ENCODE measurements at regions not wholly inside any gene's neighbourhood (a gene's known extent, or its start where the extent isn't known, plus 50 kb on each side); places are given as distances from the start of the nearest gene placed in this dataset.
A peak's percentile ranks its signal among the peaks of the same experiment; 100 is the strongest.

DNA sequence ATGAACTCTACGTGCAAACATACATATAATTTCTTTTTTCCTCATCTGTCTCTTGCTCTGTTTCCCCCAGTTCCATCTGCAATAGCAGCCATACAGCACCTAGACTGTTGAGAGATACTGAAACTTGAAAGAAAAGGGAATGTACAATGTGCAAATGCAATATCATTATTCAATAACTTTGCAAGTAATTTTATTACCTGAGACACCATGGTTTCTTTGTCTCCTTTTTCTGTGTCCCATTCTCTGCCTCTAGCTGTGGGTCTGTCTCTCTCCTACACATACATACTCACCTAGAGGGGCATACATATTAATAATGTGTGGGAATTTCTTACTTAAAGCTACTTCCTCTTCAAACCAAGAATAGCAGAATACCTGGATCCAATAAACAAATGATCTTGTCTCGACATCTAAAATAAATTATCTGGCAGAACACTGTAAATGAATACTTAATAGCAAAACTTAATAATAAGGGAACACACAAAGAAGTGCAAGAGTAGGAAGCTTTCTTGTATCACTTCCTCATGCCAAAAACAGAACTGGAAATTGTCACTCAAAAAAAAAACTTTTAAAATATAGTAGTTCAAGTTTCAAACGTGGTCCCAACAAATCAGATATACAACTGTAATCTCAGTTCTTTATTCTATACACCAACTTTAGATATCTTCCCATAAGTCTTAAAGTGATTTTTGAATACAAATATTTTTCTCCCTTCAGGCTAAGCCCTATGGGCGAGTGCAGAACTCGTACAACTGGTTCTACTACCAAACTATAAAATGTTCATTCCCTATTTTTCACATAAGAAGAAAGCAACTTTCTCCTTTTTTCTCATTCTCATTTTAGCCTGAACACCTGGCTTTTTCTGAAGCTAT is 194.6 kb downstream of the NRIP1 start:
- no peak overlapping the region for H3K4me3 ChIP-seq (ENCODE audit: low read depth in 1 of 2, low read length in 2 of 2)
- H3K36me3 ChIP-seq (ENCODE audit: control insufficient read depth in 1 of 2, insufficient read depth in 2 of 2, low read length in 2 of 2): no peaks in the 10 kb centered on the region
- no peaks in the 10 kb centered on the region for H3K9me3 ChIP-seq (ENCODE audit: control insufficient read depth in 1 of 2, low read length in 2 of 2)
- H3K4me1 ChIP-seq (ENCODE audit: control insufficient read depth in 1 of 2, insufficient read depth in 2 of 2, low read length in 2 of 2): peaks cover 0 to 10% of the 10 kb centered on the region in 2 donors
- H3K27me3 ChIP-seq (ENCODE audit: low read depth, low read length): no peaks in the 10 kb centered on the region
- no peak overlapping the region for H3K27ac ChIP-seq (ENCODE audit: low read length)

DNA sequence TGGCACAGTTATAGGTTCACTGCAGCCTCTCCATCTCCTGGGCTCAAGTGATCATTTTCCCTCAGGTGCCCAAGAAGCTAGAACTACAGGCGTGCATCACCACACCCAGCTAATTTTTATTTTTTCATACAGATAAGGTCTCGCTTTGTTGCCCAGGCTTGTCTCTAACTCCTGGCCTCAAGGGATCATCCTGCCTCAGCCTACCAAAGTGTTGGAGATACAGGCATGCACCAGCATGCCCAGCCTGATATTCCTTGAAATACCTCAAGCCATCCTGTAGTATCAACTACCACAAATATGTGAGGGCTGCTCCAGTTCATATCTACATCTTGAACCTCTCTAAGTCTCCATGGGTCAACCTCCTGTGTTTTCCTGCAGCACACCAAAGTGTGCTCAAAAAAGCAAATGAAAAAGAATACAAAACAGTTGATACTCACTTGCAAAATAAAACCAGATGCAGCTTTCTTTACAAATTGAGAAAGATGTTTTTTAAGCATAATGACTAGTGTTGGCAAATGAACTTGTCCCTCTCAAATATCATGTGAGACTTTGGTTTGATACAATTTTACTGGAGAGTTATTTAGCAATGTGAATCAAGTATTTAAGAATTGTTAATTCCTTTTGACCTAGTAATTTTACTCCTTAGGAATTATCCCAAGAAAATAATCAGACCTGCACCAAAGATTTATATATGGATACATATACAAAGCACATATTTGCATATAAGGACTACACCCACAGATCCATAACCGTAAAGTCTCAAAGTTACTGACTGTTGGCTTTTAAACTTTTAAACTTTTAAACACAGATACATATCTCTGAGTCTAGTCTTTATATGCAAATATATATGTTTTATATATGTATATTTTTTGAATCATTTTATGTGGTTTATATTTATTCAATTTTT is 197.7 kb downstream of the NRIP1 start:
- Histone ChIP-seq H3K4me3 (ENCODE audit: low read depth in 1 of 2, low read length in 2 of 2) (no peak overlapping the region), H3K9me3 (ENCODE audit: control insufficient read depth in 1 of 2, low read length in 2 of 2) (no peaks in the 10 kb centered on the region), H3K27me3 (ENCODE audit: low read depth, low read length) (no peaks in the 10 kb centered on the region), H3K27ac (ENCODE audit: low read length) (no peak overlapping the region), H3K4me1 (ENCODE audit: control insufficient read depth in 1 of 2, insufficient read depth in 2 of 2, low read length in 2 of 2) (peaks cover 4 to 18% of the 10 kb centered on the region in 2 donors), H3K36me3 (ENCODE audit: control insufficient read depth in 1 of 2, insufficient read depth in 2 of 2, low read length in 2 of 2) (no peaks in the 10 kb centered on the region)

DNA sequence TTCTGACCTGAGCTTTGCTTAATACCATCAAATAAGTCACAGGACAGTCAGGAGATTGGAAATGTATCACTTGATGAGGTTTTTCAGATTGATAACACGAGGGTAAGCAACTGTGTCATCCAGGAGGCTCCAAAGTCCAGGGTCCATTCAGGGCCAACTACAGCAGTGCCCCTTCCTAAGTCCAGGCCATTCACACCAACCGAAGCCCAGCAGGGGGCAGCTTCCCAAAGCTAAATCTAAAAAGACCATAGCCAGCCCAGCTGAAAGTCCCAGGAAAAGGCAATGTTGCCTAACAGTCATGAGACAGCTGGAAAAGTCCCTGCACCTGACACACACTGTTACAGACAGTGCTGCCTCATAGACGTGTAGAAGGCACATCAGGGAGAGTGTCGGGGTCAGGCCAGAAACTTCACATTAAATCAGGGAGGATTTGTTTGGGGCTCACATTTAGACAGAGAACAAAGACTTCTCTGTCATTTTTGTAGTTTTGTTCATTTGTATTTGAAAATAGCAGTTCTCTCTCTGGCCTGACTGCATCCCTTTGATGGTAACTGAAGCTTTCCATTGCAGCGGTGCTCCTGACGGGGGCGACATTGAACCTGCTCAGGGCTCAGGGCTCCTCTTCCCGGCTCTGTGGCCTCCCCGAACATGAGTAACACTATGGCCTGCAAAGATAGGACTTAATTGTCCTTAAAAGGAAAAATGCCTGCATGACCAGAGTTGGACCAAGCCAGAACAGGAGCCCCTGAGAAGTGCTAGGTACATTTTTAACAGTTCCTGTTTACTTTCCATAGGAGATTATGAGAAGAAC is 200.4 kb downstream of the NRIP1 start:
- H3K36me3 ChIP-seq (ENCODE audit: control insufficient read depth in 1 of 2, insufficient read depth in 2 of 2, low read length in 2 of 2): no peaks in the 10 kb centered on the region
- no peaks in the 10 kb centered on the region for H3K9me3 ChIP-seq (ENCODE audit: control insufficient read depth in 1 of 2, low read length in 2 of 2)
- no peaks in the 10 kb centered on the region for H3K27me3 ChIP-seq (ENCODE audit: low read depth, low read length)
- H3K4me1 ChIP-seq (ENCODE audit: control insufficient read depth in 1 of 2, insufficient read depth in 2 of 2, low read length in 2 of 2): peaks cover 4 to 18% of the 10 kb centered on the region in 2 donors
- no peak overlapping the region for H3K4me3 ChIP-seq (ENCODE audit: low read depth in 1 of 2, low read length in 2 of 2)
- H3K27ac ChIP-seq (ENCODE audit: low read length): peak overlapping the region; percentile 53

DNA sequence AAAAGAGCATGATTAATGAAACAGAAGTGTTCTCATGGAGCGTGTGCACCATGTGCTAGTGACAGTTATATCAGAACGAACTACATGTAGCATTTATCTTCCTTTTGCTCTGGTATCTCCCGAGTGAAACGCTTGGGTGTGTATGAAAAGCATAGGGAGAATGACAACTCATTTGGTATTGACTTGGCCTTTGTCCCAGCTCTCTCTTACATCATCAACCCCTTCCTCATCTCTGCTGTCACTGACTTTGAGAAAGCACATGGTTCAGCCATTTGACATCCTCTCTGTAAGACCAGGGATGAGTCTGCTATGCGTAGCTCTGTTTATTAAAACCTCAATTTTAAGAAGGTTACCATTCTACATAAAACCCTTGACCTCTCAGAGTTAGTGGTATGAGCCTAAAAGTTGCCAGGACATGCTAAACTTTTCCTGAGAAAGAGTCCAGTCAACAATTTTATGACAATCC is 201.0 kb downstream of the NRIP1 start:
- Histone ChIP-seq H3K9me3 (ENCODE audit: control insufficient read depth in 1 of 2, low read length in 2 of 2) (no peaks in the 10 kb centered on the region), H3K36me3 (ENCODE audit: control insufficient read depth in 1 of 2, insufficient read depth in 2 of 2, low read length in 2 of 2) (no peaks in the 10 kb centered on the region), H3K4me1 (ENCODE audit: control insufficient read depth in 1 of 2, insufficient read depth in 2 of 2, low read length in 2 of 2) (peaks cover 4 to 14% of the 10 kb centered on the region in 2 donors), H3K4me3 (ENCODE audit: low read depth in 1 of 2, low read length in 2 of 2) (no peak overlapping the region), H3K27ac (ENCODE audit: low read length) (no peak overlapping the region), H3K27me3 (ENCODE audit: low read depth, low read length) (no peaks in the 10 kb centered on the region)

DNA sequence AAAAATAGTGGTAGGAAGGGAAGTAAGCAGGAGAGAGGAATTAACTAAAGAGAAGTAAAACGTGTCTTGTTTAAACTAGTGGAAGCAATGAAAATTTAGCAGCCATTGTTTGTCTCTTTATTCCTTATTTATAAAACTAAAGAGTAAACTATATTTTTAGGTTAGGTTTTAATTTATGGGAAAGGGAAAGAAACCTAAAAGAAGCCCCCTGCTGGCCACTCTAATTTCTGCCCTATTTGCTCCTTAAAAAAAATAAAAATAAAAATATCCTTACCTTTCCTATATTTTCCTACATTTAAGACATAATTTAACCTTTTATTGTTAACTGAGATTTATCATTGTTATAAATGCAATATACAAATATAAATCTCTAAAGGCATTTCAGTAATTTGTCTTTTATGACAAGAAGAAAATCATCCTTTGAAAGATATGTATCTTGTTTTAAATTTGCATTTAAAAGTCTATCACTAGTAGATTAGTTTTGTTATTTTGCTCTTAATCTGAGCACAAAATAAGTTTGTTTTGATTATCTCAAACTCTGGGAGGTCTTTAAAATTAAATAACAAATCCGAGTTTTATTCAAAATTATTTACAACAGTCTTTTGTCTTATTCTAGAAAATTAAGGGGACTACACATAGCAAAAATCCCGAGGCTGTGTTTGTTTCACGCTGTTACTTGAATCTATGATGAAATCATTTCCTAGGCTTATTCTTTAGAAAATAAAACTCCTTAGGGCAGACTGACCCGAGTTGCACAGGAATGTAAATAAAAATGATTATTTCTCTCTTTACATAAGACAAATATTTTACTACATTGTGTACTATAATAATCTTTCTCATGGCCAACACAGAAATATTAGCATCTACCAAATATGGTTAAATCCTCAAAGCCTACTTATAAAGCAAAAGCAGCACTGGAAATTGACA is 201.7 kb downstream of the NRIP1 start:
- H3K27ac ChIP-seq (ENCODE audit: low read length): no peak overlapping the region
- no peaks in the 10 kb centered on the region for H3K36me3 ChIP-seq (ENCODE audit: control insufficient read depth in 1 of 2, insufficient read depth in 2 of 2, low read length in 2 of 2)
- no peaks in the 10 kb centered on the region for H3K27me3 ChIP-seq (ENCODE audit: low read depth, low read length)
- no peak overlapping the region for H3K4me3 ChIP-seq (ENCODE audit: low read depth in 1 of 2, low read length in 2 of 2)
- peaks cover 4 to 8% of the 10 kb centered on the region in 2 donors for H3K4me1 ChIP-seq (ENCODE audit: control insufficient read depth in 1 of 2, insufficient read depth in 2 of 2, low read length in 2 of 2)
- H3K9me3 ChIP-seq (ENCODE audit: control insufficient read depth in 1 of 2, low read length in 2 of 2): no peaks in the 10 kb centered on the region

DNA sequence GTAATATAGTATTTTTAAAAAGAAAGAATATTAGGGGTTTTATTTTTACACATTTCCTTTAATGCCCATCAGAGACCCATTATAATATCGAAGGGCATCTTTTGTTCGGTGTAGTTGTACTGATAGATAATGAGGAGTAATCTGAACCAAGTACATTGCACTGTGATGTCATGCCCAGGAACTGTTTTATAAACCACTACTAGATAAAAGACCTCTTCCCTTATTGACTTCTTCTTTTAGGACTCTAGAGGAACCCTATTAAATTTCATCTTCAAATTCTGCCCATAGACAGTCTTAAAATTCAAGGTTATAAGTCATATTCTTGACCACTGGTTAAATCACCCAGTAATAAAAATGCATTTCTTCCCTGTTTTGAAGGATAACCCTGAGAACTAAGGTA is 206.5 kb downstream of the NRIP1 start:
- Histone ChIP-seq H3K4me3 (ENCODE audit: low read depth in 1 of 2, low read length in 2 of 2) (no peak overlapping the region), H3K27me3 (ENCODE audit: low read depth, low read length) (no peaks in the 10 kb centered on the region), H3K27ac (ENCODE audit: low read length) (no peak overlapping the region), H3K9me3 (ENCODE audit: control insufficient read depth in 1 of 2, low read length in 2 of 2) (no peaks in the 10 kb centered on the region), H3K36me3 (ENCODE audit: control insufficient read depth in 1 of 2, insufficient read depth in 2 of 2, low read length in 2 of 2) (no peaks in the 10 kb centered on the region), H3K4me1 (ENCODE audit: control insufficient read depth in 1 of 2, insufficient read depth in 2 of 2, low read length in 2 of 2) (no peaks in the 10 kb centered on the region)

DNA sequence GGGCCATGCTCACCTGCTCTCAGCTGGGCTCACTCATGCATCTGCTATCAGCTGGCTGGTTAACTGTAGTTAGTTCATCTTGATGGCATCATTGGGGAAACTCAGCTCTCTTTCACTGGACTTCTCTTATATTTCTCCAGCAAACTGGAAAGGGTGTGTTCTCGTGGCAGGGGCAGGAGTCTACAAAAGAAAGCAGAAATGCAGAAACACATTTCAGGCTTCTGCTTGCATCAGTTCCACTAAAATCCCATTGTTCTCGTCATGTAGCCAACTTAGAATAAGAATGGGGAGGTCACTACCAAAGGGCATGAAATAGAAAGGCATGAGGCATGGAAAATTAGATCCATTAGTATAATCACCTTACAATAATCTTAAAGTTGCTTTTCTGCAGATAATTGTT is 207.3 kb downstream of the NRIP1 start:
- H3K27me3 ChIP-seq (ENCODE audit: low read depth, low read length): no peaks in the 10 kb centered on the region
- H3K9me3 ChIP-seq (ENCODE audit: control insufficient read depth in 1 of 2, low read length in 2 of 2): no peaks in the 10 kb centered on the region
- no peaks in the 10 kb centered on the region for H3K4me1 ChIP-seq (ENCODE audit: control insufficient read depth in 1 of 2, insufficient read depth in 2 of 2, low read length in 2 of 2)
- no peaks in the 10 kb centered on the region for H3K36me3 ChIP-seq (ENCODE audit: control insufficient read depth in 1 of 2, insufficient read depth in 2 of 2, low read length in 2 of 2)
- no peak overlapping the region for H3K27ac ChIP-seq (ENCODE audit: low read length)
- no peak overlapping the region for H3K4me3 ChIP-seq (ENCODE audit: low read depth in 1 of 2, low read length in 2 of 2)

DNA sequence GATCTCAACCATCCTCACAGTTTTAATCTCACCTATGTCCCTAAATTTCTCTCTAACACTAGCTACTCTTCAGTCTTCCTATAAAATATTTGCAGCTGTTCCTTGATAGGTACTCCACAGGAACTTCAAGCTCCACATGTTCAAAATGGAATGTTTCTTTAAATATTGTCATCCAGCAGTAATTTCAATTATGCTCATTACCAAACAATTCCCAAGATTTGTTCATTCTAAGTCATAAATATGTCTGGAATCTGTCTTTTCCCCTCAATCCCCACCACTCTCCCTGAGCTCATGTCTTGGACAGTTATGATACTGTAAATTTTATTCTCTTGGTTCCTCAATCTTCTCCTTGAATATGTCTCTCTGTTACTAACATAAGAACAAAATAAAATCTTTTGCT is 214.4 kb downstream of the NRIP1 start:
- Histone ChIP-seq H3K4me3 (ENCODE audit: low read depth in 1 of 2, low read length in 2 of 2) (no peak overlapping the region), H3K4me1 (ENCODE audit: control insufficient read depth in 1 of 2, insufficient read depth in 2 of 2, low read length in 2 of 2) (no peaks in the 10 kb centered on the region), H3K36me3 (ENCODE audit: control insufficient read depth in 1 of 2, insufficient read depth in 2 of 2, low read length in 2 of 2) (no peaks in the 10 kb centered on the region), H3K27me3 (ENCODE audit: low read depth, low read length) (no peaks in the 10 kb centered on the region), H3K9me3 (ENCODE audit: control insufficient read depth in 1 of 2, low read length in 2 of 2) (no peaks in the 10 kb centered on the region), H3K27ac (ENCODE audit: low read length) (no peak overlapping the region)

DNA sequence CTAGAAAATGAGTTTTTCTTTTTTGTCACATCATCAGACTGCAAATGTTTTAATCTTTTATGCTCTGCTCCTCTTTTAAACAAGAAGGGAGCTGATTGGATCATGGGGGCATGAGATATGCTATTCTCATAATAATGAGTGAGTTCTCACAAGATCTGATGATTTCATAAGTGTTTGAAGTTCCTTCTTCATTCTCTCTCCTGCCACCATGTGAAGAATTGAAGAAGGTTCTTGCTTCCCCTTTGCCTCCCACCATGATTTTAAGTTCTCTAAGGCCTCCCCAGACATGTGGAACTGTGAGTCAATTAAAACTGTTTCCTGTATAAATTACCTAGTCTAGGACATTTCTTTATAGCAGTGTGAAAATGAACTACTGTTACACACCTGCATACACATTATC is 218.2 kb downstream of the NRIP1 start:
- Histone ChIP-seq H3K4me1 (ENCODE audit: control insufficient read depth in 1 of 2, insufficient read depth in 2 of 2, low read length in 2 of 2) (no peaks in the 10 kb centered on the region), H3K36me3 (ENCODE audit: control insufficient read depth in 1 of 2, insufficient read depth in 2 of 2, low read length in 2 of 2) (no peaks in the 10 kb centered on the region), H3K27me3 (ENCODE audit: low read depth, low read length) (no peaks in the 10 kb centered on the region), H3K27ac (ENCODE audit: low read length) (no peak overlapping the region), H3K4me3 (ENCODE audit: low read depth in 1 of 2, low read length in 2 of 2) (no peak overlapping the region), H3K9me3 (ENCODE audit: control insufficient read depth in 1 of 2, low read length in 2 of 2) (no peaks in the 10 kb centered on the region)

DNA sequence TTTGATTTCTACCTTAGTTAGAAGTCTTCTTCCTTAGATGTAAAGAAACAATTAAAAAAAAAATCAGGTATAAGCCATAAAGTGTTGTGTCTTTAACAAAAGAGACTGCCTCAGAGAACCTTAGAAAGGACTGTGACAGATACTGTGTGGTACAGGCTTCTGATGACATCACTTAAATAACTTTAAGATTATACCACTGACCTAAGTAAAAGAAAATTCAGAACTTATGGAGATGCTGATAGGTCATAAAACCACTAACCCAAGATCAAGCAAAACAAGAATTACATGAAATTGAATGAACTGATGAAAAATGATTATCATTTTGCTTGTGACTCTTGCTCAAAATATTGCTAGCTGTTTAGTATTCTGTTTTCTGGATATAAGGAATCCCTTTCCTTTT is 220.8 kb downstream of the NRIP1 start:
- Histone ChIP-seq H3K27me3 (ENCODE audit: low read depth, low read length) (no peaks in the 10 kb centered on the region), H3K4me3 (ENCODE audit: low read depth in 1 of 2, low read length in 2 of 2) (no peak overlapping the region), H3K9me3 (ENCODE audit: control insufficient read depth in 1 of 2, low read length in 2 of 2) (no peaks in the 10 kb centered on the region), H3K4me1 (ENCODE audit: control insufficient read depth in 1 of 2, insufficient read depth in 2 of 2, low read length in 2 of 2) (peaks cover 0 to 1% of the 10 kb centered on the region in 2 donors), H3K27ac (ENCODE audit: low read length) (no peak overlapping the region), H3K36me3 (ENCODE audit: control insufficient read depth in 1 of 2, insufficient read depth in 2 of 2, low read length in 2 of 2) (no peaks in the 10 kb centered on the region)
